ENCODE measurements at regions not wholly inside any gene's neighbourhood (a gene's known extent, or its start where the extent isn't known, plus 50 kb on each side); places are given as distances from the start of the nearest gene placed in this dataset.

- TF ChIP-seq CTCF (IDR thresholded peaks at IDR 0.05) = no peak
- TF ChIP-seq POLR2A (IDR thresholded peaks at IDR 0.05) = no peak
These were observed 268.6 kb downstream of the FOXA2 start for GRCh38 chr20:22315771-22316170.

All from thyroid gland (tissue), 4 donors.